COR-L47 (cell line): ENCODE measurements at regions not wholly inside any gene's neighbourhood (a gene's known extent, or its start where the extent isn't known, plus 50 kb on each side); places are given as distances from the start of the nearest gene placed in this dataset.

Source experiments
- DNase-seq: peaks from one replicate; lab custom pipeline; 2025; lab: John Stamatoyannopoulos, UW

DNA sequence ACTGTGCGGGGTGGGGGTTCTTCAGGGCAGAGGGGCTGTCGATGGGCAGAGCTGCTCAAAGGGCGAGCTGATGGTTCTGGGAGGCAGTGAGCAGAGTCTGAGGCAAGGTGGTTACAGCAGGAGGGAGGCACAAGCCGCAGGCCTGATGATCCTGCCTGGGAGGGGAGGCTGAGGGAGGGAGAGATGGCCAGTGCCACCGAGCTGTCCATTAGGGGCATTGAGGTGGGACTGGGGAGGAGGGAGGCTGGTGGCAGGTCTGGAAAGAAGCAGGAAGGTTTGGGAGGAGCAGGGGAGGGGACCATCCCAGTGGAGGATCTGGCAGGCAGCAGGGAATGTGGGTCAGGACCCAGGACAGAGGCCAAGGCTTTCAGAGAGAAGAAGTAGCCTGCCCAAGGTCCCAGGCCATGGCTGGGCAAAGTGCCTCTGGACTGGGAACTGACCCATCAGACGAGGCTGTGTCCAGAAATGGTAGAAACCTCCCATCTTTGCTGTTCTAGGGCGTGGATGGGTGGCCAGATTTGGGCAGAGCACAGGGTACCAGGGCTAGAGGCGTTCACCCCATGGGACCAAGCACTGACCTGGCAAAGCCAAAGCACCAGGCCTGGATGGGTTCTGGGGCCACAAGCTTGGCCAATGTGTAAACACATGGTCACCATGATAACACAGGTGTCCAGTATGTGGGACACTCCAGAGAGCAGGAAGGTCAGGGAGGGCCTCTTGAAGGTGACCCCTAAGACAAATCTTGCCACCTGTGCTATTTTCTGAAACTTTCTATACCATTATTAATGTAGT lies 55.5 kb downstream of the INHBB start:
- DNase-seq: no peak

- DNase-seq: no peak
Measured at GRCh38 chr2:120402067-120402433, 56.1 kb downstream of the INHBB start.

DNA sequence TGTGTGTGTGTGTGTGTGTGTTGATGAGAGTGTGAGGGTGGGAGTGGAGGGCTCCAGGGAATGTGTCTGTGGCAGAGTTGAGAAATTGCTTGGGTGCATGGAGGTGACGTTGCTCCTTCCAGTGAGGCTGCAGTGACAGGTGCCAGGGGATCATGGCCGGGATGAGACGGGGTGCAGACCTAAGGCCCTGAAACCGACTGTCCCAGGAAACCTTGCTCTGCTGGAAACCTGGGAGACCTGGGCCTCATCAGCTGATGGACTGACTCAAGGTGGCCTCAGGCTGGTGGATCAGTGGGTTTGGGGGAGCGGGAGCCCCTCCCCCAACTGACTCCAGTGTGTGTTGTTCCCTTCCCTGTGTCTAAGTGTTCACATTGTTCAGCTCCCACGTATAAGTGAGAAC lies 56.6 kb downstream of the INHBB start:
- DNase-seq: no peak

GRCh38 chr2:120403261-120403660 lies 57.3 kb downstream of the INHBB start:
- no peak for DNase-seq

- DNase-seq: no peak
Measured at GRCh38 chr2:120403676-120404075, 57.7 kb downstream of the INHBB start.

DNA sequence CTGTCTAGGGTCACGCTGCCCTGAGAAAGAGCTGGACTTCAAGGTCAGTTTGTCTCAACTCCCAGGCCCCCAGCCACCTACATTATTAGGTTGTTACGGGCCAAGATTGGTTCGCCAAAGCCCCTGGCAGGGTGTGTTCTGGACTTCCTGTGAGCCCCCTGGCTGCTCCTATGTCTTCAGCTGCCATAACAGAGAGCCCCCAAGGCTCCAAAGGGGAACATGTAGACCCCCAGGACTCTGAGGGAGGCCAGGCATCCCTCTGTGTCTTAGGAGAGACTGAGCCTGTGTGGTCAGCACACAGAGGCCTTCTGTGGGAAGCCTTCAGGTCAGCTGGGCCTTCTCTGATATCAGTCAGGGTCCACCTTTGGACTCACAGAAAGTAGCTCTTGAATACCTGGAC lies 58.3 kb downstream of the INHBB start:
- DNase-seq: no peak

- no peak for DNase-seq
Measured at GRCh38 chr2:120404941-120405758, 59.2 kb downstream of the INHBB start.

DNA sequence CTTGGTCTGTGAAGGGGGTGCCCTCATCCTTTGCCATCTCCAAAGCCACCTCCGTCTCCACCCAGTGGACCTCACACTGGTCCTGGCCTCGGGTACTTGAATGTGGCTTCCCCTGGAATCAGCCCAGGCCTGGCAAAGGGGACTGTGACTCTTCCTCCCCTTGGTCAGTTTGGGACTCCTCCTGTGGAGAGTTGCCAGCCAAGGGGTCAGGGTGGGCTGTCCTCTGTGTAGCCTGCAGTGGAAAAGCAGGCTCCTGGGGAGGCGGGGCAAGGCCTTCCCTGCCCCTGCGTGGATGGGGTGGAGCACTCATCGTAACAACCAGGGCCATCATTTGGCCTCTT lies 59.8 kb downstream of the INHBB start:
- no peak for DNase-seq

DNA sequence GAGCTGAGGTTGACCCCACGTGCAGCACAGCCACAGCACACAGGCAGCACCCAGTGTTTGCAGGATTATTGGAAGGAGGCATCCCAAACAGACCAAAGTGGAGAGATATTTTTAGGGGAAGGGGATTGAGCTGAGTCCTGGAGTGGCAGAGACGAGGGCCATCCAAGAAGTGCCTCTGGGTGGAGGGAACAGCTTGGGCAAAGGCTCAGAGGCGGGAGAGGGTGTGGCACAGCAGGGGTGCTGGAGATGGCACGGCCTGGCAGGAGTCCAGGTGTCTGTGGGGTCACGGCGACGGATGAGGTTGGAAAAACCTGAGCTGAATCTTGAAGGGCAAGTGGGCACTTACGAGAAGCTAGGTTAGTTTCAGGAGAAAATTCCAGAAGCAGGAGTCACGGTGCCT lies 60.6 kb downstream of the INHBB start:
- DNase-seq: no peak

DNA sequence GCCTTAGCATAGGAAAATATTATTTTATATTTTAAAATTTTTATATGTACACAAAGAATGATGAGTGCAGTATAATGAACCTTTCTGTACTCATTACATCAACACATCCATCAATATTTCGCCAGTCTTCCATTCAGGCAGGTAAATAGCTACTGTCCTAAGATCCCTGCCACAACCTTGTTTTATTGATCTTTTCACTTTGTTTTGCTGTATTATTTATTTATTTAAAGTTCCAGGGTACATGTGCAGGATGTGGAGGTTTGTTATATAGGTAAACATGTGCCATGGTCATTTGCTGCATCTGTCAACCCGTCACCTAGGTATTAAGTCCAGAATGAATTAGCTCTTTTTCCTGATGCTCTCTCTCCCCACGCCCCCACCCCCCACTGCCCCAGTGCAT lies 64.6 kb downstream of the INHBB start:
- no peak for DNase-seq

DNA sequence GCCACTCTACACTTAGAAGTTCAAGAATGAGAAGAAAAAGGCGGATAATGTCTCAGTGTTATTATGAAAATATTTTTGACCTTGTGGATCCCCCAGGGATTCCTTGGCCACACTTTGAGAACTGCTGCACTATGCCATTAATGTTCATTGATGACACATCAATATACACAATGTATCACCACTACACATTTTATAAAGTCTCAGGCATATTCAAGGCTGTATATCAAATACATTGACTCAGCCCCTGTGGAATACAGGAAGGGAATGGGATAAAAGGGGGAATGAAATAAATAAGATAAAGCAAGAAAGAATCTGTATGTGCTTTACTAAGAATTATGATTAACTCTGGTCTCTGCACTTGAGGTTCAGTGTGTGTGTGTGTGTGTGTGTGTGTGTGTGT lies 69.1 kb downstream of the INHBB start:
- no peak for DNase-seq

DNA sequence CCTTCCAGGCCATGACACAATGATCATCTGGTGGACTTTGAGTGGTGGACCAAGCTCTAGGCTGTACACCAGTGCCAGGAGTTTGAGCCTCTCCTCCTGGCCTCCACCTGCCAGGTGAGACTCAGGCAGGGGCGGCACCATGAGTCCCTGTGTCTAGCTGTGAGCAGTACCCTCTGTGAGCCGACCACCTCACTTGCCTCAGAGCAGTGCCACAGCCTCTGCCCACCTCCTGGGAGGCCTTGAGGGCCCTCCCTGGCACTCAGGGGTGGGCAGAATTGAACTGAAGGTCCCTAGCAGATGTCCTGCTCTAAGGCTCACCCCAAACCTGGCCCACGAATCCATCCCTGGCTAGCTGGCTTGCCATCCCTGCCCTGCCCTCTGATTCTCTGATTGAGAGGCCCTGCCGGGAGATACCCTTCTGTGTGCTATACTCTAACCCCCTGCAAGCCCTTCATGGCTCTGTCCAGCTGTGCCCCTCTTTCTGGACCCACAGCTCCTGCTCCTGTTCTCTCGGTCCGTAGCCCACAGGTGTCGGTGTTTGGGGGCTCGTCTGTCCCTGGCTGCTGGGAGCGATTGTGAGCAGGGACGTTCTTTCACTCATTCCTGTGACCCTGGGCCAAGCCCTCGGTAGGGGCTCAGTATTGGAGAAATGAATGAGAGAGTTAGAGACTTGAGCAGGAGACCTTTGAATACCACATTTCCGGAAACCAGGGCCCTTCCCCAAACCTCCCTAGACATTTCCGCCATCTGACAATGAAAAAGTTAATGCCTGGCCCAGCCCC lies 70.0 kb downstream of the INHBB start:
- DNase-seq: no peak

DNA sequence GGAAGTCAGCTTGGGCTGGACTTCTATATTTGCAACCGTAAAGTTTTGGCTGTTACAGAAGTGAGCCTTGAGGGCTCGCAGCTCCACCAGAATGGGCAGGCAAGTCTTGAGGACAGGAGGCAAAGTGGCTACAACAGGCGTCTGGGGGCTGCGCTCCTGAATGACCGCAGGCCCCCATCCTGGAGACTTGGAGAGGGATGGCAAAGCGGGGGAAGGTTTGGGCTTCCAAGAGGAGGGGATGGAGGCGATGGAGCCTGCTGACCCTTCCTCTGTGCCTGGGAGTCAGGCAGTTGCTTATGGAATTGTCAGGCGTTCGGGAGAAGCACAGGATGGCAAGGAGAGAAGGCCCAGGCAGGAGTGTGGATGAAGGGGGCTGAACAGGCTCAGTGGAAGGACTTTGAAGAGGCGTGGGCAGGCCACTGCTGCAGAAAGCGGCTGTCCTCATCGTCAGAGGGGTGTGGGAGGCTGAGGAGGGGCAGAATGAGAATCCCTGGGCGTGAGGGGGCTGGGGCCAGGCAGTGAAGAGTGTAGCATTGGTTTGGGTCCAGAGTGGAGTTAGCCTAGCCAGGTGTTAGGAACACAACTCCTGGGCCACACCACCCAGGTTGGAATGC lies 72.3 kb downstream of the INHBB start:
- DNase-seq: no peak

GRCh38 chr2:120419073-120419472 lies 73.1 kb downstream of the INHBB start:
- DNase-seq: no peak

DNA sequence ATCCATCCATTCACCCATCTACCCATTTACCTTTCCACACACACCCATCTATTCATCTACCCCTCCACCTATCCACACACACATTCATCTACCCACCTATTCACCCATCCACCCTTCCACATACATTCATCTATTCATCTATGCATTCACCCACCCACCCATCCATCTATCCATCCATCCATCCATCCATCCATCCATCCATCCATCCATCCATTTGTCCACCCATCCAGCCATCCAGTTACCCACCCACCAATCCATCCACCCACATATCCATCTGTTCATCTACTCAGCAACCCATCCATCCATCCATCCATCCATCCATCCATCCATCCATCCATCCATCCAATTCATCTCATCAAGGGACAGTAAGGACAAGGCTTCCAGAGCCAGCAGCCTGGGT lies 74.0 kb downstream of the INHBB start:
- no peak for DNase-seq

DNA sequence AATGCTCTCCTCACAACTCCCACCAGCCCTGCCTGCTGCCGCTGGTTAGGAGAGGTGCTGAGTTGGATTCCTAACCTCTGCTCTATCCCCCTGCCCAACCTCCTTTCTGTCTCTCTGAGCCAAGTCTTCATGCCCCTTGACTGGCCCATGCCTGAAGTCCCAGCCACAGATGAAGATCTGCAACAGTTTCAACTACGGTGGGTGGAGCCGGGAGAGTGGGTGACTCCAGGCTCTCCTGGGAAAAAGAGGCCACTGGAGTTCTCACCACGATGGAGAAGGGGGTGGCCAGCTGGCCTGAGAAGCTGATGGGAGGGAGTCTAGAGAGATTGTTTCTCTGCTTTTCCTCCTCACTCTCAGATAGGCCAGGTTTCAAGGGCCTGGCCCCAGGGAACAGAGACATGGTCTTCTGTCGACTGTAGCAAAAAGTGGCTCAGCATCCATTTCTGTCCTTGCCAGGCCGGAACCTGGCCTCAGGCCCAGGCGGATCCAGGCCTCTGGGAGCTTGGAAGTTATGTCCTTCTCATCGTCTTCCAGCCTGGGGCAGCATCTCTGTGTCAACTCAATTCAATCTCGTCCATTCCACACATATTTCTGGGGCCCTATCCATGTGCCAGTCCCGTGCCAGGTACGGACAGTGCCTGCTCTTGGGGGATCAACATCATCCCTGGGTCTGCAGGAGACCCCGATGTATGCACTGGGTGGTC lies 75.3 kb downstream of the INHBB start:
- no peak for DNase-seq

DNA sequence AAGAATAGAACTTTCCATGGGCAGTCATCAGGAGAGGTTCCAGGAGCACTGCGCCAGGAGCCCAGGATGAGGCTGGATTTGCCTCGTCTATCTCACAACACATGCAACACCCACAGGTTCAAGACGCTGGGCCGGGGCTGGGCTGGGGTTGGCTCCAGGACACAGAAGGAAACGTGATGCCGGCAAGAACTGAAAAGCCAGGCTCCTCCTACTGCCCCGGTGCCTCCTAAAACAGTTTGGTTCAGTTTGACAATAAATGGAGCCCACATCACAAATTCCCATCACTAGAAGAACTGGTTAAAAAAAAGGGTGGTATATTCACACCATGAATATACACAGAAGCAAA lies 75.9 kb downstream of the INHBB start:
- DNase-seq: no peak

DNA sequence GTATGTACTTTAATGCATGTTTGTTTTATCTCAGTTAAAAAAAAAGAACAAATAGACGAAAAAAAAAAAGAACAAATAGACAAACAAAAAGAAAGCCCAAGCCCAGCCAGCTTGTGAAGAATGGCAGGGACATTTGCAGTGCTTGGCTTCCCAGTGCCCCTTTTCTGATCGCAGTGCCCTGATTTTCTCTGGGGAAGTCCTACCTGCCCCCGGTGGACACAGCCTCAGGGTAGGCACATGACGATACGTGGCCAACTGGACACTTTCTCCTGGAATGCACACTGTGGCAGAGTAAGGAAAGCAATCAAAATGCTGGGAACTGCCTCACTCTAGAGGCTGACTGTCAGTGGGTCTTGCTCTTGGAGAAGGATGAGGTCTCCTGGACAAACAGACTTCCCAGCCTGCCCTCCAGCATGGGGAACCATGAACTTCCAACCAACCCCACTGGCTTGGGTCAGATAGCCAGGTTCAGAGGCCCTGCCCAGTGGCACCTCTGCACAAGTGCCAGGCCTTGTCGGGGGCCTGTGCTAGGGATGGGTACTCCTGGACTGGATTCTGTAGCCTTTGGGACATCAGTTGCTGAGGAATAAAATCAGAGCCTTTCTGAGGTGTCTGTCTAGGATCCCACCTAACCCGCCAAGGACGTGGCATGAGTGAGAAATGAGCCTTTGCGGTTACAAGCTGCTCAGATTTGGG lies 76.7 kb downstream of the INHBB start:
- DNase-seq: no peak

DNA sequence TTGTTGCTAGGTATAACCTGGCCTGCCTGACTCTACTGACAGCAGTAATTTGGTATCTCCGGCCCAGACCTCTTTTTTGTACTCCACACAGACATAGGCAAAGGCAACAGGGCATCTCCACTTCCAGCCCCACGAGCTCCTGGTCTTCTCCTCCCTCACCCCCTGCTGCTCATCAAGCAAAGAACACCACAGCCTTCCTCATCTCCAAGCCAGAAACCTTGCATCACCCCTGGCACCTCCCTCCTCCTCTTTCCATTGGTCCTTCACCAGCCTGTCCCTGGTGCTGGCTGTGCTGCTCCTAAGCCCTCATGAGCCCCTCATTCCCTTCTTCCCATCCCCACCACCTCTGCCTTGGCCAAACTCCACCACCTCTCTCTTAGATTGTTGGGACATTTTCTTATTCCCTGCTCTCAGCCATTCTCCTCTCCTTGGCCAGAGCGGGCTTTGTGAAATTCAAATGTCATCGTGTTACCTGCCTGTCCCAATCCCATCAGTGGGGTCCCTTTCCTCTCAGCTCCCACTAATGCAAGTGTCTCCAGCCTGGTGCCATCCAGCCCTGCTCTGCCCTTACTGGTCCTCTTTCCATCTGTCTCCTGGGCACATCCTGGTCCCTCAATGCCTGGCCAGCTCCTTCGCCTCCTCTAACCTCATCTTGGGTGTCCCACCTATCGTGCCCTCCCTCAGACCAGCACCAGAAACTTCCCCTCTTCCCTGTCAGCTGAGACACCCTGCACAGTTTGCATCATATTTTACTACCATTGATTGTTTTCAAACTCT lies 77.4 kb downstream of the INHBB start:
- no peak for DNase-seq

- DNase-seq: no peak
Measured at GRCh38 chr2:120424274-120424796, 78.4 kb downstream of the INHBB start.
